ENCODE measurements at regions not wholly inside any gene's neighbourhood (a gene's known extent, or its start where the extent isn't known, plus 50 kb on each side); places are given as distances from the start of the nearest gene placed in this dataset.

- H3K36me3 ChIP-seq (replicated peaks in 1 of 2): no peaks in the 10 kb centered on the region
- H3K4me1 ChIP-seq (replicated peaks in 1 of 2): no peaks in the 10 kb centered on the region
- no peak for TF ChIP-seq POLR2A (IDR thresholded peaks at IDR 0.05)
- TF ChIP-seq CTCF (IDR thresholded peaks at IDR 0.05): no peak
- no peaks in the 10 kb centered on the region for H3K27me3 ChIP-seq
- no peak for DNase-seq
- no peak overlapping the region for H3K4me3 ChIP-seq
- intact Hi-C loops (cut with DNase I): no loop called here
- no peaks in the 10 kb centered on the region for H3K9me3 ChIP-seq (replicated peaks in 1 of 3)
- H3K27ac ChIP-seq: no peak overlapping the region
- 62 to 81% (median 71%) methylated on average over 4 of the region's 4 CpGs for WGBS, 4 donors
These were observed 121.1 kb downstream of the NHLRC3 start for GRCh38 chr13:39159393-39159792.

GRCh38 chr13:39159846-39160370, 121.7 kb downstream of the NHLRC3 start:
- Histone ChIP-seq H3K36me3 (replicated peaks in 1 of 2) (no peaks in the 10 kb centered on the region), H3K4me3 (no peak overlapping the region), H3K27ac (no peak overlapping the region), H3K27me3 (no peaks in the 10 kb centered on the region), H3K9me3 (replicated peaks in 1 of 3) (no peaks in the 10 kb centered on the region), H3K4me1 (replicated peaks in 1 of 2) (no peaks in the 10 kb centered on the region)
- TF ChIP-seq POLR2A (IDR thresholded peaks at IDR 0.05): no peak
- no peak for TF ChIP-seq CTCF (IDR thresholded peaks at IDR 0.05)
- WGBS, 4 donors: 80 to 96% (median 84%) methylated on average over 1 of the region's 1 CpG
- intact Hi-C loops (cut with DNase I): no loop called here
- no peak for DNase-seq

GRCh38 chr13:39167018-39167417, 128.8 kb downstream of the NHLRC3 start:
- Histone ChIP-seq H3K4me3 (no peak overlapping the region), H3K36me3 (replicated peaks in 1 of 2) (no peaks in the 10 kb centered on the region), H3K27me3 (no peaks in the 10 kb centered on the region), H3K4me1 (replicated peaks in 1 of 2) (no peaks in the 10 kb centered on the region), H3K9me3 (replicated peaks in 1 of 3) (no peaks in the 10 kb centered on the region), H3K27ac (no peak overlapping the region)
- intact Hi-C loops (cut with DNase I): no loop called here
- no peak for DNase-seq
- TF ChIP-seq POLR2A (IDR thresholded peaks at IDR 0.05): no peak
- TF ChIP-seq CTCF (IDR thresholded peaks at IDR 0.05): no peak
- WGBS, 4 donors: 60 to 64% (median 61%) methylated on average over 3 of the region's 3 CpGs

- H3K4me1 ChIP-seq (replicated peaks in 1 of 2): no peaks in the 10 kb centered on the region
- H3K27me3 ChIP-seq: no peaks in the 10 kb centered on the region
- intact Hi-C loops (cut with DNase I): no loop called here
- no peak overlapping the region for H3K27ac ChIP-seq
- H3K4me3 ChIP-seq: no peak overlapping the region
- no peak for TF ChIP-seq POLR2A (IDR thresholded peaks at IDR 0.05)
- TF ChIP-seq CTCF (IDR thresholded peaks at IDR 0.05): no peak
- WGBS, 4 donors: 28 to 39% (median 35%) methylated on average over 2 of the region's 2 CpGs
- H3K9me3 ChIP-seq (replicated peaks in 1 of 3): no peaks in the 10 kb centered on the region
- DNase-seq: no peak
- no peaks in the 10 kb centered on the region for H3K36me3 ChIP-seq (replicated peaks in 1 of 2)
These were observed 132.5 kb downstream of the NHLRC3 start for GRCh38 chr13:39170711-39171110.

Measured in adrenal gland (tissue), 9 donors.